GM18508 (cell line): ENCODE measurements at regions not wholly inside any gene's neighbourhood (a gene's known extent, or its start where the extent isn't known, plus 50 kb on each side); places are given as distances from the start of the nearest gene placed in this dataset.
"Not testable (repeated sequence)": the region's sequence is repeated elsewhere in the genome, so short reads cannot be mapped to it uniquely, and the experiment has no call there.

Experiments
- ATAC-seq: cut with Tn5 transposase; IDR thresholded peaks from one replicate; pipeline ENCODE4 v1.9.1; 2021; ENCODE audit warnings: moderate number of reproducible peaks; ENCODE audit not compliant: insufficient read depth, unreplicated experiment

DNA sequence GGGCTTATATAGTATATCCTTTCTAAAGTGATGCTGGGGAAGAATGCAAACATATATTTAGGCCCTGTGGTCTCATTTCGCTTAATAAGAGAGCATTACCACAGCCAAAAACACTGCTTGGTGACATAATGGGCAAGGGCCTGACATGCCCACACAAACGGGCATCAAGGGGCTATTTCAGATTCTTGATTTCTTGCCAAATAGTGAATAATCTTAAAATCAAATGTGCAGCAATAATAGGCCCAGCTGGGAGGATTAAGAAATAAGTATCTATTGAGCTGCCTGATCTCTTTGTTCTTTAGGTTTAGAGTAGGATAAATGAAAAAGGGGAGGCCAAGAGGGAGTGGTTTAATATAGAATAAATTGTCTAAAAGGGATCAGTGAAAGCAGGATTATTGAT lies 241.0 kb upstream of the GBE1 start:
- no peak for ATAC-seq

DNA sequence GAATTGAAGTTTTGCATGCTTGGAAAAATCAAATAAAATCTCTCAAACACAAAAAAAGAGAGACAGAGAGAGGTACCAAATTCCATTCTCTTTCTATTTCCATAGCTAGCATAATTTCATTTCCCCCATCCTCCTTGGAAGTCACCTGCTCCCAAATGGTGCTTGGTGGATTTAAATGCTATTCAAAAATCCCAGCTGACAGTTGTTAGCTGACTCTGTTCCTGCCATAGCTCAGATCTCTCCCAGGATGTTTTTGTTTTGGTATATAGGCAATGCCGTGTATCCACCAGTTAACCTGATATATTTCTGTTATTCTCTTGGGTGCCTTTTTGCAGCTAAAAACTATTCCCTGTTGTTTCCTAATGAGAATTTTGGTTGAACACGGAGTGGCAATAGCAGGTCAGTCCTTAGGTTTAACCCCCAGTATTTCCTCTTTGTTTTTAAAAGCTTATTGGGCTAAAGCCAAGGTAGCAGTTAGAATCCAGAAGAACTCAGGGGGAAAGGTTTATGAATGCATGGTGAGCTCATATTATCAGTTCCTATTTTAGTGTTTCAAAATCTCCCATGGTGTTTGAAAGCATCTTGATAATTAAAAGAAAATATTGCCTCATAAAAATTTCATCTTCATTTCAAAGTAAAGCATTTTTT lies 240.0 kb upstream of the GBE1 start:
- ATAC-seq, result no peak

DNA sequence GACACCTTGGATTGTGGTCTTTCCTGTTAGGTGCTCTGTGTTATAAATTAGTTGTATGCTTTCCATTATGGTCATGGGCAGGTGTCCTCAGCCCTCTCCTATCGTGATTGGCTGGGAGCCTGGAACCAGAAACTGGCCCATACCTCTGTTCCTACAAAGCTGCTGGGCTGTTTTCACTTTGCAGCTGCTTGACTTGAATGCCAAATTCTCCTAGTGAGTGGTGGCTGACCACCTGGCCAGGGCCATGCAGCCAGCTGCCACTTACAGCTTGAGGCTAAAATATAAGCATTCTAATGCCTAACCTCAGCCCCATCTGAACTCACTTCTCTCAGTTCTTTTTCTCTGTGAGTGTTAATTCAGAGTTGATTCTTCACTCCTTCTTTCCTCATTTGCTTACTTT lies 239.3 kb upstream of the GBE1 start:
- ATAC-seq, result no peak

- no peak for ATAC-seq
Measured at GRCh38 chr3:82000350-82000749, 238.9 kb upstream of the GBE1 start.

DNA sequence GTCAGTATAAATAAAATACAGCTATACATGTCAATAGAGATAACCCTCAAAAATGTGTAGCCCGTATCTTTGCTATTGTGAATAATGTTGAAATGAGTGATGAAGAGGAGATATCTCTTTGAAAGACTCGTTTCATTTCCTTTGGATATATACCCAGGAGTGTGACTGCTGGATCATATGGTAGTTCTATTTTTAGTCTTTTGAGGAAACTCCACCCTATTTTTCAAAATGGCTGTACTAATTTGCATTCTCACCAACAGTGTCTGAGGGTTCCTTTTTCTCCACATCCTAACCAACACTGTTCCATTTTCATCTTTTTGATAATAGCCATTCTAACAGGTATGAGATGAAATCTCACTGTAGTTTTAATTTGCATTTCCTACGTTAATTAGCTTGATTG lies 237.5 kb upstream of the GBE1 start:
- no peak for ATAC-seq

- ATAC-seq, result no peak
Measured at GRCh38 chr3:81998139-81998755, 236.8 kb upstream of the GBE1 start.

- ATAC-seq, result no peak
Measured at GRCh38 chr3:81997390-81997789, 235.9 kb upstream of the GBE1 start.

DNA sequence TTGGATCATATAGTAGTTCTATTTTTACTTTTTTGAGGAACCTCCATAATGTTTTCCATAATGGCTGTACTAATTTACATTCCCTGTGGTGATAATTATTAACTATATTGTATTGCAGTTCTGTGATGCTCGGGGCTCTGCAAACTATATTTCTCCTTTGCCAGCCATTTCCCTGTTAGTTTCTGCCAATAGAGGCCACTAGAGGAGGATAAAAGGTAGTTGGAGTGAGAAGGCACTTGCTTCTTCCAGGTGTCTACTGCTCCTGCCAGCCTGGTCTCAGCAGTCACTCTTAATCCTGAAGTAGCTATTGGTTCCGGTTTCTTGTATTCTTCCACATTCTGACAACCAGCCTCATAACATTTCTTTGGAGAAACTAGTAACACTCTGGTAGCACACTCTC lies 233.9 kb upstream of the GBE1 start:
- no peak for ATAC-seq

GRCh38 chr3:81989758-81990157 lies 228.3 kb upstream of the GBE1 start:
- no peak for ATAC-seq

- ATAC-seq, result no peak
Measured at GRCh38 chr3:81989274-81989673, 227.8 kb upstream of the GBE1 start.

DNA sequence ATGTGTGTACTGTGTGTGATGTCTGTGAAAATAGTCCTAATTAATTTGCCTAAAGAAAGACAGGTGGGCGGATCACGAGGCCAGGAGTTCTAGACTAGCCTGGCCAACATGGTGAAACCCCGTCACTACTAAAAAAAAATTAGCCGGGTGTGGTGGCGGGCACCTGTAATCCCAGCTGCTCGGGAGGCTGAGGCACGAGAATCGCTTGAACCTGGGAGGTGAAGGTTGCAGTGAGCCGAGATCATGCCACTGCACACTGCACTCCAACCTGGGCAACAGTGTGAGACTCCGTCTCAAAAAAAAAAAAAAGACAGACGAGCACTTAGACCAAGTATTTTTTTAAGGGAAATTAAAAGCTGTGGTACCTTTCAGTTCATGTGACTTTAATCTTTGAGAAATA lies 226.0 kb upstream of the GBE1 start:
- not testable (repeated sequence) for ATAC-seq

GRCh38 chr3:81985996-81986723 lies 224.7 kb upstream of the GBE1 start:
- no peak for ATAC-seq

GRCh38 chr3:81983382-81983781 lies 221.9 kb upstream of the GBE1 start:
- no peak for ATAC-seq

DNA sequence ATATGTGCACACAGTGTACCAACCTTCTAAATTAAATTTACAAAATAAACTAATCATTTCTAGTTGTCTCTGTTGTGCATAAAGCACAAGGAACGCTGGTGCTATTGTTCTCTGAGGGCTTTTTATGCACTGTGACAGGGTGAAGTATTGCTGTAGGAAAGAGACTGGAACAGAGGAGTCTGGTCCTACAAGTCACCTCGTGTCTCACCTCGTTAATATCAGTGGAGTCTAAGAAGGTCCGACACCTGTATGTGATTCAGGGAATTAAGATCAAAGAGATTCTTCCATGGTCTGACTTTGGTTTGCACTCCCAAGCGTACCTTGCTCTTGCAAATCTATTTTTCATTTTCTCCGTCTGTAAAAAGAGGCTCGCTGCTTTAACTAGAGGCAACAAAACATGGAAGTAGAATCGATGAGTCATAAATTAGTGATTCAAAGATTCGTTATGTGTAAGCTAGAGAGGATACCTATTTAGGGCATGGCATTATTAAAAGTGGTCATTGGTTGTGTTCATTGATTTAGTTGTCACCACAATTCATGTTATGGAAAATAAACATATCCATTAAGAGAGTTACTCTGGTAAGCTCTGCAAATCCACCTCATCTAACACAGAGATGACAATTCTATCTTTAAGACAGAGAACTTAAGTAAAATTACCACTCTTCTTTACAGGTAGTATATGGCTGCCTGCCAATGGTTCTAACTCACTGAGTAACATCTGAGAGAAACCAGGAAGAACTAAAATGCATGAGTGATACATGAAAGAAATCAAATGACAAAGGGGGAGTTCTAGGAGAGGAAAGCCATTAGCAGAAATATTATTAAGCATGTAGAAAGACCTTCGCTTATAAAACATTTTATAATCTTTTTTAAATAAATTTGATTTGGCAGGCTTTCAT lies 219.4 kb upstream of the GBE1 start:
- ATAC-seq, result no peak

GRCh38 chr3:81974751-81975150 lies 213.3 kb upstream of the GBE1 start:
- no peak for ATAC-seq

DNA sequence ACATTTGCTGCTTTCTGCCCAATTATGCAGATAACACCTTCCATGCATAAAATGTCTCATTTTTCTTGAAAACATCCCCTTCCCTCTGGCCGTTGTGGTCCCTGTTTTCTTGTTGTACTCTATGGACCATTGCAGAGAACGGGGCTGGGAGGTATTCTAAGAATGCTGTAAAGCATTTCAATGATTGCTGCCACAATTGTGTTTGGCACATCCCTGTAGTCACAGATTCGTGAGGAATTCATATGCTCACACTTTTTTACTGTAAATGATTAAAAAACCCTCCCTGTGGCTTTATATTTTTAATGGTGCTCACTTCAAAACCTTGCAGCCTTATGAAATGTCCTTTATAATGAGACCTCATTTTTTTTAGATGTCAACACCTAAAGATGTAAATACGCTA lies 207.2 kb upstream of the GBE1 start:
- no peak for ATAC-seq

- no peak for ATAC-seq
Measured at GRCh38 chr3:81967393-81967792, 205.9 kb upstream of the GBE1 start.

DNA sequence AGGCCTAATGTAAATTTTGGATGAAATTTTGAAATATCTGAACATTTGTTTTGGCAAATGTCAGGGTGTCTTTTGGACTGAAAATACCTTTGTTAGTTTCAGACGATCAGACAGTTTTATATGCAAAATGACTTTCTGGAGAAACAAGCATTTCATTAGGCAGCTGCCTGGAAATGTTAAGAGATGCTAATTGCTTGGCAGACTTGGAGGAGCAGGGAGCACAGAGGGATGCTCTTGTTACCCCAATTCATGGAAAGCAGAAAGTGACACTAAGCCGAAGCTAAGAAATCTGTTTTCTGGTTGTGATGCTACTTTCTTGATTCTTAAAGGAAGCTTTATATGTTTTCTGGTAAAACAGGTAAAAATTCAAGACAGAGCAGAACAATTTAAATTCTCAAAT lies 204.3 kb upstream of the GBE1 start:
- ATAC-seq, result no peak

DNA sequence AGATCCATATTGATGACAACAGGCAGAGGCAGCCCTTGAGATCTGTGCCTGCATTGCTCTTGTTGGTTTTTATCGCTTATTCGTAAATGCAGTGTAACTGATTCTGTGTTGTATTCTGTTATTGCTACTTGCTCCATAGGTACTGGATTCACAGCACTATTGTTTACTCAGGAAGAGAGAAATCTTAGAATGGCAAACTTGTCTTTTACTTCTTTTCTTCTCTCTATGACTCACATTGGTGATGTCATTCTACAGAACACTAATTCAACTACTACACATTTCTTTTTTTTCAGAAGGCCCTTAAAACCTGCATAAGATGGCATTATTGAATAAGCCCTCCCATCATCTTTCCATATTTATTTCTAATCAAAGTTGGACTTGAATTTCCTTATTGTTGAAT lies 201.0 kb upstream of the GBE1 start:
- no peak for ATAC-seq

DNA sequence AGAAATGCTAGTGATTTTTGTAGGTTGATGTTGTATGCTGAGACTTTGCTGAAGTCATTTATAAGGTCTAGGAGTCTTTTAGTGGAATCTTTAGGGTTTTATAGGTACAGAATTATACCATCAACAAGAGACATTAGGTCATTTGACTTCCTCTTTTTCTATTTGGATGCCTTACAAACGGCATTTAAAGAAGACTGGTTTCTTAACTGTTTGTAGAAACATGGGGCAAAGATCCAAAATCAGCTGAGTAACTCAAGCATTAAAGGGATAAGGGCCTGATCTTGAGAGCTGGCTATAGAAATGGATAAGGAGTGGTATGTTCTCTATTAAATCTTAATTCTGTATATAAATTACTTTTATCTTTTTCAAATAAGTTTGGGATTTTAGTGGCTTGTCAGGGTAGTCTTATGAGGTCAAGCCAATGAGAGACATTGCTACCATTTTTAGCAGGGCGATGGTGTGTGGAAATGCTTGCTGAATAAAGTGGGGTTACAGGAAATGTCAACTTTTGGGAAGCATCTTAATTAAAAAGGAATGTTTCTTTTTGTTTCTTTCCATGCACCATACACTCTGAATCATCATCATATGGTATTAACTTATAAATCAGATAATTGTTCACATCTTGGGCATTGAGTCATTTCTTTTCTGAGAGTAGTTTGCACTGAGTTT lies 197.7 kb upstream of the GBE1 start:
- no peak for ATAC-seq
